ENCODE measurements at regions not wholly inside any gene's neighbourhood (a gene's known extent, or its start where the extent isn't known, plus 50 kb on each side); places are given as distances from the start of the nearest gene placed in this dataset.

DNA sequence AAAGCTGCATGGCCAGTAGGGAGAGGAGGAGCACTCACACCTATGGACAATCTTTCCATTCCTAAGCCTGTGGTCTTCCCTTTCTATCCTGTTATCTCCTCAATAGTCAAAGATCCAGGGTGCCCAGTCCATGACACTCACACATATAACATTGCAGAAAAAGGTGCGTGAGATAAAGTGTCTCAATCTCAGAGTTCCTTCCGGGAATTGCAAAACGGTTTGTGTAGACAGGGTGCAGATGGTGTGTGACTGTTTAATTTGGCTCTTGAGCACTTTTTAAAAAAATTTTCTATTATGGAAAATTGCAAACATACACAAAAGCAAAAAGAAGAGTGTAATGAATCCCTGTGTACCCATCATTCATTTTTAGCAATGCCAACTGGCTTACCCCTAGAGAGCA is 1493.6 kb downstream of the AACS start:
- Mint-ChIP-seq H3K4me3 (no peak overlapping the region), H3K27me3 (no peaks in the 10 kb centered on the region), H3K36me3 (no peaks in the 10 kb centered on the region), H3K9me3 (ENCODE audit: low read depth) (no peaks in the 10 kb centered on the region), H3K4me1 (ENCODE audit: low read depth) (no peaks in the 10 kb centered on the region), H3K27ac (no peak overlapping the region)

DNA sequence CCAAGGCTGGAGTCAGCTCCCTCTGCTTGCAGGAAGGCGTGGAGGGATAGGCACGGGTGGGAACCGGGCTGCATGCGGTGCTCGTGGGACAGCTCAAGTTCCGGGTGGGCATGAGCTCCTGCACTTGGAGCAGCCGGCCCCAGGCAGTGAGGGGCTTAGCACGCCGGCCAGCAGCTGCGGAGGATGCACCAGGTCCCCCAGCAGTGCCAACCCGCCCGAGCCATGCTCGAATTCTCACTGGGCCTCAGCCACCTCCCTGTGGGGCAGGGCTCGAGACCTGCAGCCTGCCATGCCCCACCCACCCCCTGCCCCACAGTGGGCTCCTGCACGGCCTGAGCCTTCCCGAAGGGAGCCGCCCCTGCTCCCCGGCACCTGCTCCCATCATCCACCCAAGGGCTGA is 1501.8 kb downstream of the AACS start:
- H3K4me1 Mint-ChIP-seq (ENCODE audit: low read depth): no peaks in the 10 kb centered on the region
- H3K27ac Mint-ChIP-seq: no peak overlapping the region
- H3K36me3 Mint-ChIP-seq: no peaks in the 10 kb centered on the region
- H3K4me3 Mint-ChIP-seq: no peak overlapping the region
- H3K9me3 Mint-ChIP-seq (ENCODE audit: low read depth): peaks cover 4% of the 10 kb centered on the region
- no peaks in the 10 kb centered on the region for H3K27me3 Mint-ChIP-seq

DNA sequence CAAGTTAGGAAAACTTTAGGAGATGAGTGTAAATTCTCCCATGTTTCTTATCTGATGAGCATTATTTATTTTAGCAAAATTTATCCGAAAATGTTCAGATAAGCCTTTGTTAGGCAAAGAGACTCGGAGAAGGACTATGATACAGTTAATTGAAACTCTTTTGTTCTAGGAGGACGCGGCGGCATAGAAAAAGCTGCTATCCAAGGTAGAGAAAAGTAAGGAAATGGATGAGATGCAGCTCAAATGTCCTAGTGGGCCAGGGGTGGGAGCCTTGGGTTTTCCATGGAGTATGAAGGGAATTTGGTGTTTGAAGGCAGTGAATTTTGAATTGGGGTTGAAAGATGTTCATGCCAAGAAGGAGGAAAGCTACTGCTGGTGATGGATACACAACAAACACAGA is 1504.5 kb downstream of the AACS start:
- H3K36me3 Mint-ChIP-seq: no peaks in the 10 kb centered on the region
- no peak overlapping the region for H3K27ac Mint-ChIP-seq
- no peak overlapping the region for H3K4me3 Mint-ChIP-seq
- H3K9me3 Mint-ChIP-seq (ENCODE audit: low read depth): peaks cover 4% of the 10 kb centered on the region
- no peaks in the 10 kb centered on the region for H3K4me1 Mint-ChIP-seq (ENCODE audit: low read depth)
- no peaks in the 10 kb centered on the region for H3K27me3 Mint-ChIP-seq

DNA sequence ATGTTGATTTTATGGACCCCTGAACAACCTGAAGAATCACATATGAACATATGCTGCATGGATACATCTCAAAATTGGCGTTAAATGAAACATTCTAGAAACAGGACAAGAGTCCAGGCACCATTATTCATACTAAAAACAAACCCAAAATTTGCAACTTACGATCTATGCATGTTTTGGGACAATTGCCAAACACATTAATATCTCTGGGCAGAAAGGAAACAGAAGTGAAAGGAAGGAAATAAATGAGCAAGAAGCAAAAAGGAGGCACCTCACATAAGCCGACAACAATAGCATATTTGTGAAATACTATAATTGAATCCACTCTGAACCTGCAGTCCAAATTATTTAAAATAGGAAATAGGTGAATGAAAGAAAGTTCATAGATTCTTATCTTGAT is 1505.3 kb downstream of the AACS start:
- Mint-ChIP-seq H3K27me3 (no peaks in the 10 kb centered on the region), H3K27ac (no peak overlapping the region), H3K4me3 (no peak overlapping the region), H3K36me3 (no peaks in the 10 kb centered on the region), H3K9me3 (ENCODE audit: low read depth) (peaks cover 4% of the 10 kb centered on the region), H3K4me1 (ENCODE audit: low read depth) (no peaks in the 10 kb centered on the region)

DNA sequence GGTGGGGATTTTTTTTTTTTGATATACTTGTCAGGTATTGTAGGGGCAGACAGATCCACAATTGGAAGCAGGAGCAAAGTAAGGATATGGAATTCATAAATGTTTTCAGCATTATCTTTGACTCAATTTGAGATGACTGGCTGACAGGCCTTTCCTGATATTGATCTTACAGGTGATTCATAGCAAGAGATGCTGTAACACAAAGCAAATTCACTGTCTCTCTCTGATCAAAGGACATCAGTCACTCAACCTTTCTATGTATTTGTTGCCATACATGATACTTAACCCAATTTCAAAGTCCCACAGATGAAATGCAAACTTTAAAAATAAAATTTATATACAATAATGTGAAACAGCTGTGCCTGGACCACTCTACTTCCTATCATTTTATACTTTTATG is 1506.9 kb downstream of the AACS start:
- Mint-ChIP-seq H3K4me1 (ENCODE audit: low read depth) (no peaks in the 10 kb centered on the region), H3K36me3 (no peaks in the 10 kb centered on the region), H3K27ac (no peak overlapping the region), H3K27me3 (no peaks in the 10 kb centered on the region), H3K4me3 (no peak overlapping the region), H3K9me3 (ENCODE audit: low read depth) (peaks cover 4% of the 10 kb centered on the region)

DNA sequence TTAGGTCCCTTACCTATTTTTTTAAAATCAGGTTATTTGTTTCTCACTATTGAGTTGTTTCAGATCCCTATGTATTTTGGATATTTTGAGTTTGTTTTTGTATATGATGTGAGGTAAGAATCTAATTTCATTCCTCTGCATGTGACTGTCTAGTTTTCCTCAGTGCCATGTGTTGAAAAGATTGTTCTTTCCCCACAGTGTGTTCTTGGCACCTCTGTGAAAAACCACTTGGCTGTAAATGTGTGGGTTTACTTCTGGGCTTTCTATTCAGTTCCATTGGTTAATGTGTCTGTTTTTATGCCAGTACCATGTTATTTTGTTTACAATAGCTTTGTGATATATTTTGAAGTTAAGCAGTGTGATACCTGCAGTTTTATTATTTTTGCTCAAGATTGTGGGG is 1516.4 kb downstream of the AACS start:
- no peaks in the 10 kb centered on the region for H3K27me3 Mint-ChIP-seq
- no peak overlapping the region for H3K27ac Mint-ChIP-seq
- no peak overlapping the region for H3K4me3 Mint-ChIP-seq
- H3K9me3 Mint-ChIP-seq (ENCODE audit: low read depth): peaks cover 5% of the 10 kb centered on the region
- no peaks in the 10 kb centered on the region for H3K4me1 Mint-ChIP-seq (ENCODE audit: low read depth)
- H3K36me3 Mint-ChIP-seq: no peaks in the 10 kb centered on the region

DNA sequence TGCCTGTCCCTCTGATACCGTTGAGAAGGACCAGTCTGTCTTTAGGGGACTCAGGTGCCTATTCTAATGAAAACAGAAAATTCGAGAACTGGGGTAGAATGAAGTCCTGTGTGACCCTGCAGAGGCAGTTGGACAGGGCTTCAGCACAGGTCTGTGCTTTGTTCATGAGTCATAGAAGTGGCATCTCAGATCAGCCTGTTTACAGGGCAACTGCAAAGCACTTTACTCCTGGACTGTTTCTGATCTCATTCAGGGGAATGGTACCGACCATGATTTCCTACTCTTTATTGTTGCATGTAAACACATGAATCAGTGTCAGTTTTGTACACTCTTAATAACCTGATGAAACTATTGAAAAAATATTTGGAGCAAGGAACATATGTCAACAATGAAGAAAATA is 1517.0 kb downstream of the AACS start:
- H3K27me3 Mint-ChIP-seq: no peaks in the 10 kb centered on the region
- no peak overlapping the region for H3K27ac Mint-ChIP-seq
- H3K4me3 Mint-ChIP-seq: no peak overlapping the region
- no peaks in the 10 kb centered on the region for H3K4me1 Mint-ChIP-seq (ENCODE audit: low read depth)
- peaks cover 7% of the 10 kb centered on the region for H3K9me3 Mint-ChIP-seq (ENCODE audit: low read depth)
- H3K36me3 Mint-ChIP-seq: no peaks in the 10 kb centered on the region

DNA sequence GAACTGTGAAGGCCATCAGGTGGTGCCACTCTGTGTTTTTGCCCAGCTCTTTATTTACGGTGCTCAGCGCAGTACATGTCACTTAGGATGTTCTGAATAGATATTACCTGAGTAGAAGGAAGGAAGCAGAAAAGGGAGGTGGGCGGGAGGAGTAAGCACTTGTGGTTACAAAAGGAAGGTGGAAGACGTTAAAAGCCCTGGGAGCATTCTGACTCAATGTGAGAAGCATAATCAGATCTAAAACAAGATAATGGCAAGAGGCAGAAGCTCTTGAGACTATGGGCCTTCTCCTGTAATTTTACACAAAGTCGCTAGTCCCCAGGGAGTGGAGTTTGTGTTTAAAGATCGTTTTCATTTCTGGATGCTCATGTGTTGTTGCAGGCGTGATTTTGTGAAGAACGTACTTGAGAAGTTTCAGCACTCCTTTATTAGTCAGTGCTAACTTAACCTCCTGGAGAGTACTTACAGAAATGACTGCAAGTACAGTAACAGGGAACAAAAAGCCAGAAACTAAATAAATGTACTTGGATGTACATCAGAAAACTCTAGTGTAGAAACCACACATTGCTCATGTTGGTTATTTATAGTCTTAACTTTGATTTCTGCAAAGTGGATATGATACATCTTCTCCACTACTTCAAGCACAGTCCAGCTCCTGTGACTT is 1523.5 kb downstream of the AACS start:
- Mint-ChIP-seq H3K27ac (no peak overlapping the region), H3K4me1 (ENCODE audit: low read depth) (peaks cover 10% of the 10 kb centered on the region), H3K9me3 (ENCODE audit: low read depth) (peaks cover 8% of the 10 kb centered on the region), H3K36me3 (peaks cover 2% of the 10 kb centered on the region), H3K4me3 (peak overlapping the region; percentile 43), H3K27me3 (no peaks in the 10 kb centered on the region)

DNA sequence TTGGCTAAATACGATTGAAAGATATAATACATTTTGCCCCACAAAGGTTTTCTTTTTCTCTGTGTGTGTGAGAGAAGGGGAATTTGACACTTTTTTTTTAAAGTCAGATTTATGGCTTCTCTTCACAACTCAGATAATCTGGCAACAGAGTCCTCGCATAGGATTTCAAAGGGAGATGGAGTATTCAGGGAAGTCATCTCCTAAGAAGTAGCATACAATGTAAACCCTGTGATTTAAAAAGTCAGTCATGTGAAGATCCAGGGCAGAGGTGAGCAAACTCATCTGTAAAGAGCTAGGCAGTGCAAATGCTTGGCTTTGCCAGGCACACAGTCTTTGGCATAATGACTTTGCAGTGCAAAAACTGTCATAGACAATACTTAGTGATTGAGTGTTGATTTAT is 1526.3 kb downstream of the AACS start:
- Mint-ChIP-seq H3K4me1 (ENCODE audit: low read depth) (peaks cover 10% of the 10 kb centered on the region), H3K4me3 (no peak overlapping the region), H3K27me3 (no peaks in the 10 kb centered on the region), H3K27ac (no peak overlapping the region), H3K36me3 (peaks cover 2% of the 10 kb centered on the region), H3K9me3 (ENCODE audit: low read depth) (peaks cover 8% of the 10 kb centered on the region)

DNA sequence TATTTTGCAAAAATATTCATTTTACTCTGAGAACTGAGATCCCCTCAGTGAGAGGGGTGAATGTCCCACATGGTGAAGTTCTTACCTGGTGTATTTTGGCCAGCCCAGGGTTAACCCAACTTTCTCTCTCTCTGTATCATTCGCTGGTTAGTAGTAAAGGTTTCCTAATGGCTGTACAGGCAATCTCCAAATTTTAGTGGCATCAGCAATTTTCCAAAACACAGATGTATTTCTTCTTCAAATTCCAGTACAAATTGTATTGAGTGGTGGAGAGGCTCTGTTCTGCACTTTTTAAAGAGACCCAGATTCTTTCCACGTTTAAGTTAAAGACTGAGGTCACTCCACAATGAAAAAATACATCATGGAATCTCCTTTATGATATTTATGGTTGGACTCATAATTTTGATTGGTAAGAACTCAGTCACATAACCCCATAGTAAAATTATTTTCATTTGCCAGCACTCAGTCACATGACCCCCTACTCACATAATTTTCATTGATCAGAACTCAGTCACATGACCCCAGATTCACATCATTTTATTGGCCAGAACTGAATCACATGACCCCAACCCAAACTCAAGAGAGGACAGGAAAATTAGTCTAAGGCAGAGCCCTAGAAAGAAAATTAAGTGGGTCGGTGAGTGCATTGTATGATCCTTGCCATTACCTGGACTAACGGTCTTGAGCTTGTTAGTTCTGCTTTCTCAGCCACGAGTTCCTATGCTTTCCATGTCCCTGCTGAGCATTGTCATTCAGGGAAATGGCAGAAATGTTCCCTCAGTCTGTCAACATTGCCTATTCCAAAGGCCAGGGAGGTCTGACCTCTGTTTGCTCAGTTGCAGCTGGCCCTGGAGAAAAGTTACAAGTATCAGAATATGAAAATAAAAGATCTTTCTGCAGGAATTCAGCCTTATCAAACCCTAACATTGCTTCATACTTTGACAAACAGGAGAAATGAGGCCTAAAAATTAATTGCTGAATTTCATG is 1536.2 kb downstream of the AACS start:
- Mint-ChIP-seq H3K27ac (no peak overlapping the region), H3K27me3 (no peaks in the 10 kb centered on the region), H3K36me3 (no peaks in the 10 kb centered on the region), H3K4me1 (ENCODE audit: low read depth) (no peaks in the 10 kb centered on the region), H3K9me3 (ENCODE audit: low read depth) (peaks cover 3% of the 10 kb centered on the region), H3K4me3 (no peak overlapping the region)

DNA sequence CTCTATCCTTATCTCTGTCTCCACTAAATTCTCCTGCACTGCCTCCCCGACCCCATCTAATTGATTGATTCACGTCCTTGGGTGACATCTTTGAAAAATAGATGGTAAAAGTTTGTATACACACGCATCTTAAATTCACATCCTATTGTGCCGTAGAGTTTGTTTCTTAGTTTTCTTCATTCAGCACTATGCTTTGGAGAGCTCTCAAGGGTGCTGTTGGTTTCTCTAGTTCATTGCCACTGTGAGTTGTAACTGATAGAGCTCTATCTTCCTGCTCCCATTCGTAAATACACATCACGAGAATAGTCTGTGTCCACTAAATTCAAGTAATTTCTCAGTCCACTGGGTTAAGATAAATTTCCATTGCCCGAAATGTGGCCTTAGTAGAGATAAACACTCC is 1537.4 kb downstream of the AACS start:
- peaks cover 6% of the 10 kb centered on the region for H3K9me3 Mint-ChIP-seq (ENCODE audit: low read depth)
- H3K4me3 Mint-ChIP-seq: no peak overlapping the region
- no peaks in the 10 kb centered on the region for H3K4me1 Mint-ChIP-seq (ENCODE audit: low read depth)
- H3K36me3 Mint-ChIP-seq: no peaks in the 10 kb centered on the region
- H3K27ac Mint-ChIP-seq: no peak overlapping the region
- H3K27me3 Mint-ChIP-seq: no peaks in the 10 kb centered on the region

DNA sequence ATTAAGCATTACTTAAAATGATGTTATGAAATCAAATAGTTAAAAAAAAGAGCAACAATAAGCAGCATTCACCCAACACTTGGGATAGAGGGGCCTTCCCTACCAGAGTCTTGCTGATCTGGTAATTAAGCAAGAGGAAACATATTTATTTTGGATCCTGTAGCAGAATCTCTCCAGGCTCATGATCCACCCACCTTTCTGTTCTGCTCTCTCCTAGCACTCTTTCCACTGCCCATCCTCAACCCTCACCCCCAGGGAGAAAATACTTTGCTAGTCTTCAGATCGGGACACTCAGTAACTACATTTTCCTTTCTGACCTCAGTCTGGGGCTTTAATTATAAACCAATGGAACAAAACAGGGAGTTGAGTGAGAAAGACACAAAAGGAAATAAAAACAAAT is 1541.9 kb downstream of the AACS start:
- no peak overlapping the region for H3K4me3 Mint-ChIP-seq
- peaks cover 9% of the 10 kb centered on the region for H3K9me3 Mint-ChIP-seq (ENCODE audit: low read depth)
- H3K4me1 Mint-ChIP-seq (ENCODE audit: low read depth): no peaks in the 10 kb centered on the region
- no peaks in the 10 kb centered on the region for H3K27me3 Mint-ChIP-seq
- no peak overlapping the region for H3K27ac Mint-ChIP-seq
- no peaks in the 10 kb centered on the region for H3K36me3 Mint-ChIP-seq

DNA sequence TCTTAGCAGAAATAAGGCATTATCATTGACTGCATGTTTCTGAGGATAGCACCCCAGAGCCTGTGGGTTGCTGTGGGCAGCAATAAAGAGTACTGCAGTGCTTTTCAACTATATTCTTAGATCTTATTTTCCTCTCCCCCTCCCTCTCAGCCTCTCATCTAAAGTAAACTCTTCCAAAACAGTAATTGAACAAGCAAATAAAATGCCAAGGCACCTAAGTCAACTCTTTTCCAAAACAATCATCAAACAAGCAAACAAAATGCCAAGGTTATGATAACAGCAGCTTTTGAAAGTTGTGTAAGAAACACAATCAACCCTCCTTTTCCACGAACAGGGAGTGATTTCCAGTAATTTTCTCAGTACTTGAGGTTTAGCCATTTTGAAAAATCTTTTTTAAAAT is 1542.6 kb downstream of the AACS start:
- Mint-ChIP-seq H3K36me3 (no peaks in the 10 kb centered on the region), H3K4me3 (no peak overlapping the region), H3K4me1 (ENCODE audit: low read depth) (no peaks in the 10 kb centered on the region), H3K9me3 (ENCODE audit: low read depth) (peaks cover 9% of the 10 kb centered on the region), H3K27me3 (no peaks in the 10 kb centered on the region), H3K27ac (no peak overlapping the region)

DNA sequence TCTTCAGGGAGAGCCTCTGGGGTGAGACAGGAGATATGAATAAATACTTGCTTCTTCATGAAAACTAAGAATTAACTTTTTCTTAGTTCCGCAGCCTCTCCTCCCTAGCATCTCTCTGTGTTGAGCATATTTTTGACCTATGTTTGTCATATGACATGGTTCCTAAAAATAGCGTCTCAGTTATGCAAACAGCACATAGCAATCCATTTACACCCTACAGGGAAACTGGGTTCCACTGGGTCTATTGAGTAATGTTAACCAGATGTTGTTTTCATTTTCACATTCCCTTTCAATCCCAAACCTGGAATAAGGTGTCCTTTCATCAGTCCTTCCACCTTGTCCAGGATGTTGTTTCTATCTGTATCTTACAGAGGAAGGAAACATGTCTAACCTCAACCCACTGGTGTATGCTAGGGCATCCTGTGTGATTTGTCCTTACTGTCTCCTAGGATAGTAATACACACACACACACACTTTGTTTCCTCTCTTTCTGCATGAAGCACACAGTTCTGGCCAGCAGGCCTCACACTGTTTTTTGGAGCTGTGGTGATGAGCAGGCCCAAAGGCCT is 1543.5 kb downstream of the AACS start:
- no peaks in the 10 kb centered on the region for H3K36me3 Mint-ChIP-seq
- H3K27ac Mint-ChIP-seq: no peak overlapping the region
- H3K4me3 Mint-ChIP-seq: no peak overlapping the region
- H3K4me1 Mint-ChIP-seq (ENCODE audit: low read depth): no peaks in the 10 kb centered on the region
- no peaks in the 10 kb centered on the region for H3K27me3 Mint-ChIP-seq
- H3K9me3 Mint-ChIP-seq (ENCODE audit: low read depth): peaks cover 13% of the 10 kb centered on the region

DNA sequence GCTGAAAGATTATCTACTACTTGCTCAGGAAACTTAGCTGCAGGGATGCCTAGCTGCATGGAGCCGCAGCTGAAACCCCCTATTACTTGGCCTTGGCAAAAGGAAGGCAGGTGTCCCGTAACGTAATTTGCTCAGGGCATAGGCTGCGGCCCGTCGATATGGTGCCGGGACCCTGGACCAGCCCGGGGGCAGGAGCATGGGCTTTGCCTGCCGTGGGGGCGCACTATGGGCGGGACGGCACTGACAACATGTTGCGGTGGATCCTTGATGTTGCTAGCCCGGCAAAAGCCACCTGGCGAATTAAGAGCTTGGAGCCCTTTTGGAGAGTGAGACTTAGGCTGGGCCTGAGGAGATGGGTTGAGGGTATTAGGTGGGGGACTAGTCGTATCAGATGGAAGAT is 1551.2 kb downstream of the AACS start:
- no peak overlapping the region for H3K27ac Mint-ChIP-seq
- no peak overlapping the region for H3K4me3 Mint-ChIP-seq
- peaks cover 15% of the 10 kb centered on the region for H3K9me3 Mint-ChIP-seq (ENCODE audit: low read depth)
- no peaks in the 10 kb centered on the region for H3K27me3 Mint-ChIP-seq
- H3K36me3 Mint-ChIP-seq: no peaks in the 10 kb centered on the region
- H3K4me1 Mint-ChIP-seq (ENCODE audit: low read depth): no peaks in the 10 kb centered on the region
